ENCODE measurements at regions not wholly inside any gene's neighbourhood (a gene's known extent, or its start where the extent isn't known, plus 50 kb on each side); places are given as distances from the start of the nearest gene placed in this dataset.

- no TSS peak for BruUV-seq (replicated peaks)
- in situ Hi-C loops (cut with HindIII; ENCODE audit: extremely low pct_ligation_motif_present, low pct_unique_long_range_greater_than_20kb): no loop called here
- FAIRE-seq (no peak), DNase-seq (ENCODE audit: low spot score) (no peak), ATAC-seq (no peak)
- 3% methylated on average over 2 of the region's 2 CpGs for WGBS (ENCODE audit: low lambda C conversion rate)
- H3K79me2 ChIP-seq (ENCODE audit: insufficient read depth, low read length): no peaks in the 10 kb centered on the region
- peaks cover 3% of the 10 kb centered on the region; the same call in 1 of the 2 replicates for H3K9me3 ChIP-seq (ENCODE audit: low read length)
- H3K36me3 ChIP-seq (replicated peaks in 1 of 2; ENCODE audit: control insufficient read depth in 1 of 2, insufficient read depth in 2 of 2, low read length in 2 of 2): no peaks in the 10 kb centered on the region
- H3K4me2 ChIP-seq (ENCODE audit: low read depth, low read length): no peak overlapping the region
- no peak overlapping the region for H2AFZ ChIP-seq (ENCODE audit: low read length)
- H4K20me1 ChIP-seq (ENCODE audit: insufficient read depth, low read length): no peaks in the 10 kb centered on the region
- H3K4me1 ChIP-seq (ENCODE audit: insufficient read depth, low read length): no peaks in the 10 kb centered on the region
- no peak overlapping the region for H3K9ac ChIP-seq (ENCODE audit: insufficient read depth, low read depth, low read length)
- ChIA-PET POLR2A (no interaction called here), CTCF (ENCODE audit: low intra/inter-chr PET ratio, low total read pairs) (no interaction called here)
- TF ChIP-seq ATF7 (IDR thresholded peaks at IDR 0.05) (peak; percentile 73), ATF7 (CRISPR knock-in tag; IDR thresholded peaks at IDR 0.05) (no peak), ZNF44 (CRISPR knock-in tag; IDR thresholded peaks at IDR 0.05) (no peak)
- no peak overlapping the region for H3K4me3 ChIP-seq (replicated peaks in 1 of 3; ENCODE audit: insufficient read depth in 1 of 3, low read depth in 2 of 3, low read length in 3 of 3)
- H3K27ac ChIP-seq (ENCODE audit: extremely low read length, insufficient read depth, low read length): no peak overlapping the region
- intact Hi-C loops (cut with micrococcal nuclease; ENCODE audit: unreplicated experiment): no loop called here
- H3K27me3 ChIP-seq (ENCODE audit: control insufficient read depth in 1 of 2, insufficient read depth in 2 of 2, low read length in 2 of 2): no peaks in the 10 kb centered on the region
Measured at GRCh38 chr9:25010027-25010662, 464.4 kb upstream of the IZUMO3 start.

GRCh38 chr9:25003686-25004085 lies 458.0 kb upstream of the IZUMO3 start:
- WGBS (ENCODE audit: low lambda C conversion rate): 0% methylated on average over 1 of the region's 10 CpGs
- peak; percentile 39 for TF ChIP-seq CTCF (CRISPR knock-in tag; IDR thresholded peaks at IDR 0.05)
- TF ChIP-seq HNF4A (CRISPR knock-in tag; IDR thresholded peaks at IDR 0.05): no peak
- ATAC-seq (peak; percentile 88), FAIRE-seq (no peak), DNase-seq (ENCODE audit: low spot score) (peak; percentile 10)
- intact Hi-C loops (cut with micrococcal nuclease; ENCODE audit: unreplicated experiment): no loop called here
- ChIA-PET POLR2A (no interaction called here), CTCF (ENCODE audit: low intra/inter-chr PET ratio, low total read pairs) (no interaction called here)
- Histone ChIP-seq H3K27me3 (ENCODE audit: control insufficient read depth in 1 of 2, insufficient read depth in 2 of 2, low read length in 2 of 2) (no peaks in the 10 kb centered on the region), H3K79me2 (ENCODE audit: insufficient read depth, low read length) (no peaks in the 10 kb centered on the region), H2AFZ (ENCODE audit: low read length) (no peak overlapping the region), H3K36me3 (replicated peaks in 1 of 2; ENCODE audit: control insufficient read depth in 1 of 2, insufficient read depth in 2 of 2, low read length in 2 of 2) (no peaks in the 10 kb centered on the region), H3K4me1 (ENCODE audit: insufficient read depth, low read length) (no peaks in the 10 kb centered on the region), H3K4me2 (ENCODE audit: low read depth, low read length) (no peak overlapping the region), H3K4me3 (replicated peaks in 1 of 3; ENCODE audit: insufficient read depth in 1 of 3, low read depth in 2 of 3, low read length in 3 of 3) (no peak overlapping the region), H4K20me1 (ENCODE audit: insufficient read depth, low read length) (no peaks in the 10 kb centered on the region), H3K9ac (ENCODE audit: insufficient read depth, low read depth, low read length) (no peak overlapping the region), H3K27ac (ENCODE audit: extremely low read length, insufficient read depth, low read length) (no peak overlapping the region), H3K9me3 (ENCODE audit: low read length) (peaks cover under 1% of the 10 kb centered on the region; the same call in 1 of the 2 replicates)
- in situ Hi-C loops (cut with HindIII; ENCODE audit: extremely low pct_ligation_motif_present, low pct_unique_long_range_greater_than_20kb): no loop called here
- no TSS peak for BruUV-seq (replicated peaks)

Data from HepG2 (cell line).